Activated CD8-positive, alpha-beta memory T cell treated with anti-CD3 and anti-CD28 coated beads, Interleukin-2, amount 10 ng/mL, durations not matched to agents 7 days and 5 days (primary cell): ENCODE measurements at regions not wholly inside any gene's neighbourhood (a gene's known extent, or its start where the extent isn't known, plus 50 kb on each side); places are given as distances from the start of the nearest gene placed in this dataset.

Experiments
- ATAC-seq: fragments of 150-1000 bp; cut with Tn5 transposase; one replicate; pipeline ENCODE4 v1.10.0; 2021; ENCODE audit warnings: moderate library complexity
- CTCF ChIA-PET: fragments of 350-600 bp; sonication (Branson Sonifier 250); formaldehyde crosslinking; loops from one replicate; lab custom pipeline; 2021; ENCODE audit warnings: antibody characterized with exemption; lab: Charles Lee
- DNase-seq: peaks from one replicate; pipeline ENCODE4 v3.0.0-alpha.2; 2020
- H3K27ac Mint-ChIP-seq: one replicate; pipeline ENCODE4 v1.8.0; 2021; ENCODE audit warnings: mild to moderate bottlenecking, mixed read lengths
- H3K27me3 Mint-ChIP-seq: one replicate; pipeline ENCODE4 v1.8.0; 2021; ENCODE audit warnings: mixed read lengths
- H3K36me3 Mint-ChIP-seq: one replicate; pipeline ENCODE4 v1.8.0; 2021; ENCODE audit warnings: mild to moderate bottlenecking, mixed read lengths
- H3K4me1 Mint-ChIP-seq: one replicate; pipeline ENCODE4 v1.8.0; 2021; ENCODE audit warnings: mixed read lengths
- H3K4me3 Mint-ChIP-seq: one replicate; pipeline ENCODE4 v1.8.0; 2021; ENCODE audit warnings: mild to moderate bottlenecking, moderate library complexity, mixed read lengths
- H3K9me3 Mint-ChIP-seq: one replicate; pipeline ENCODE4 v1.8.0; 2022; ENCODE audit warnings: low read depth, mixed read lengths

- CTCF ChIA-PET: no interaction called here
- no peak for ATAC-seq
Measured at GRCh38 chr13:60727140-60727539, 330.1 kb downstream of the TDRD3 start.

GRCh38 chr13:60721063-60721462 lies 324.0 kb downstream of the TDRD3 start:
- no peak for ATAC-seq
- CTCF ChIA-PET: no interaction called here
- H3K36me3 Mint-ChIP-seq: no peaks in the 10 kb centered on the region
- H3K27ac Mint-ChIP-seq: no peak overlapping the region
- DNase-seq: no peak
- no peaks in the 10 kb centered on the region for H3K4me1 Mint-ChIP-seq
- H3K4me3 Mint-ChIP-seq: no peak overlapping the region
- H3K27me3 Mint-ChIP-seq: no peaks in the 10 kb centered on the region
- H3K9me3 Mint-ChIP-seq: no peaks in the 10 kb centered on the region

More at GRCh38 chr13:60727140-60727539, 330.1 kb downstream of the TDRD3 start:
- DNase-seq: no peak
- no peaks in the 10 kb centered on the region for H3K4me1 Mint-ChIP-seq
- no peaks in the 10 kb centered on the region for H3K9me3 Mint-ChIP-seq
- no peak overlapping the region for H3K4me3 Mint-ChIP-seq
- no peaks in the 10 kb centered on the region for H3K27me3 Mint-ChIP-seq
- H3K27ac Mint-ChIP-seq: no peak overlapping the region
- H3K36me3 Mint-ChIP-seq: no peaks in the 10 kb centered on the region

GRCh38 chr13:60720590-60720989 lies 323.6 kb downstream of the TDRD3 start:
- Mint-ChIP-seq H3K4me3 (no peak overlapping the region), H3K4me1 (no peaks in the 10 kb centered on the region), H3K27me3 (no peaks in the 10 kb centered on the region), H3K36me3 (no peaks in the 10 kb centered on the region), H3K9me3 (no peaks in the 10 kb centered on the region), H3K27ac (no peak overlapping the region)
- DNase-seq: no peak
- CTCF ChIA-PET: no interaction called here
- ATAC-seq: no peak

- no peak for ATAC-seq
- DNase-seq: no peak
- Mint-ChIP-seq H3K9me3 (no peaks in the 10 kb centered on the region), H3K4me1 (no peaks in the 10 kb centered on the region), H3K36me3 (no peaks in the 10 kb centered on the region), H3K27me3 (no peaks in the 10 kb centered on the region), H3K27ac (no peak overlapping the region), H3K4me3 (no peak overlapping the region)
- CTCF ChIA-PET: no interaction called here
Measured at GRCh38 chr13:60716313-60716712, 319.3 kb downstream of the TDRD3 start.

GRCh38 chr13:60707878-60708277 lies 310.9 kb downstream of the TDRD3 start:
- DNase-seq (no peak), ATAC-seq (no peak)
- Mint-ChIP-seq H3K36me3 (no peaks in the 10 kb centered on the region), H3K4me1 (no peaks in the 10 kb centered on the region), H3K9me3 (peaks cover 7% of the 10 kb centered on the region), H3K27me3 (no peaks in the 10 kb centered on the region), H3K4me3 (no peak overlapping the region), H3K27ac (no peak overlapping the region)
- CTCF ChIA-PET: no interaction called here

GRCh38 chr13:60701895-60702294 lies 304.9 kb downstream of the TDRD3 start:
- ATAC-seq (no peak), DNase-seq (no peak)
- no peaks in the 10 kb centered on the region for H3K9me3 Mint-ChIP-seq
- CTCF ChIA-PET: interaction anchor here (0.6 to 0.7 kb wide), 2 partner anchors 8 to 49 kb away, joined by 3 read pairs; no protein-coding TSS in a partner anchor
- no peaks in the 10 kb centered on the region for H3K4me1 Mint-ChIP-seq
- no peaks in the 10 kb centered on the region for H3K36me3 Mint-ChIP-seq
- no peak overlapping the region for H3K4me3 Mint-ChIP-seq
- no peaks in the 10 kb centered on the region for H3K27me3 Mint-ChIP-seq
- no peak overlapping the region for H3K27ac Mint-ChIP-seq

- Mint-ChIP-seq H3K4me1 (no peaks in the 10 kb centered on the region), H3K27ac (no peak overlapping the region), H3K27me3 (no peaks in the 10 kb centered on the region), H3K4me3 (no peak overlapping the region), H3K36me3 (no peaks in the 10 kb centered on the region), H3K9me3 (no peaks in the 10 kb centered on the region)
- CTCF ChIA-PET: no interaction called here
- no peak for DNase-seq
- ATAC-seq: no peak
Measured at GRCh38 chr13:60700994-60701393, 304.0 kb downstream of the TDRD3 start.

- no peak for DNase-seq
- no peaks in the 10 kb centered on the region for H3K4me1 Mint-ChIP-seq
- CTCF ChIA-PET: no interaction called here
- H3K4me3 Mint-ChIP-seq: no peak overlapping the region
- no peak overlapping the region for H3K27ac Mint-ChIP-seq
- no peaks in the 10 kb centered on the region for H3K36me3 Mint-ChIP-seq
- H3K27me3 Mint-ChIP-seq: no peaks in the 10 kb centered on the region
- H3K9me3 Mint-ChIP-seq: no peaks in the 10 kb centered on the region
- no peak for ATAC-seq
Measured at GRCh38 chr13:60699636-60700035, 302.6 kb downstream of the TDRD3 start.

GRCh38 chr13:60696602-60697001 lies 299.6 kb downstream of the TDRD3 start:
- no peak for DNase-seq
- Mint-ChIP-seq H3K36me3 (no peaks in the 10 kb centered on the region), H3K4me1 (no peaks in the 10 kb centered on the region), H3K4me3 (no peak overlapping the region), H3K27me3 (no peaks in the 10 kb centered on the region), H3K27ac (no peak overlapping the region), H3K9me3 (no peaks in the 10 kb centered on the region)
- CTCF ChIA-PET: no interaction called here
- ATAC-seq: no peak

- Mint-ChIP-seq H3K9me3 (no peaks in the 10 kb centered on the region), H3K27me3 (no peaks in the 10 kb centered on the region), H3K4me3 (no peak overlapping the region), H3K36me3 (no peaks in the 10 kb centered on the region), H3K27ac (no peak overlapping the region), H3K4me1 (no peaks in the 10 kb centered on the region)
- ATAC-seq: no peak
- DNase-seq: no peak
- CTCF ChIA-PET: no interaction called here
Measured at GRCh38 chr13:60691268-60691667, 294.2 kb downstream of the TDRD3 start.

GRCh38 chr13:60690604-60691003 lies 293.6 kb downstream of the TDRD3 start:
- CTCF ChIA-PET: no interaction called here
- H3K4me3 Mint-ChIP-seq: no peak overlapping the region
- H3K27me3 Mint-ChIP-seq: no peaks in the 10 kb centered on the region
- no peaks in the 10 kb centered on the region for H3K36me3 Mint-ChIP-seq
- H3K27ac Mint-ChIP-seq: no peak overlapping the region
- no peaks in the 10 kb centered on the region for H3K4me1 Mint-ChIP-seq
- DNase-seq (no peak), ATAC-seq (no peak)
- no peaks in the 10 kb centered on the region for H3K9me3 Mint-ChIP-seq

GRCh38 chr13:60689571-60689970 lies 292.6 kb downstream of the TDRD3 start:
- CTCF ChIA-PET: no interaction called here
- Mint-ChIP-seq H3K27me3 (no peaks in the 10 kb centered on the region), H3K9me3 (no peaks in the 10 kb centered on the region), H3K4me1 (no peaks in the 10 kb centered on the region), H3K27ac (no peak overlapping the region), H3K36me3 (no peaks in the 10 kb centered on the region), H3K4me3 (no peak overlapping the region)
- no peak for DNase-seq
- peak; percentile 12 for ATAC-seq

- CTCF ChIA-PET: no interaction called here
Measured at GRCh38 chr13:60689076-60689475, 292.1 kb downstream of the TDRD3 start.

GRCh38 chr13:60679928-60680694 lies 283.1 kb downstream of the TDRD3 start:
- H3K36me3 Mint-ChIP-seq: no peaks in the 10 kb centered on the region
- ATAC-seq: no peak
- CTCF ChIA-PET: no interaction called here

More at GRCh38 chr13:60689076-60689475, 292.1 kb downstream of the TDRD3 start:
- H3K4me3 Mint-ChIP-seq: no peak overlapping the region
- H3K36me3 Mint-ChIP-seq: no peaks in the 10 kb centered on the region
- no peaks in the 10 kb centered on the region for H3K9me3 Mint-ChIP-seq
- no peaks in the 10 kb centered on the region for H3K4me1 Mint-ChIP-seq
- ATAC-seq (no peak), DNase-seq (no peak)
- no peak overlapping the region for H3K27ac Mint-ChIP-seq
- H3K27me3 Mint-ChIP-seq: no peaks in the 10 kb centered on the region

More at GRCh38 chr13:60679928-60680694, 283.1 kb downstream of the TDRD3 start:
- no peak for DNase-seq
- Mint-ChIP-seq H3K27me3 (no peaks in the 10 kb centered on the region), H3K27ac (no peak overlapping the region), H3K9me3 (no peaks in the 10 kb centered on the region), H3K4me1 (no peaks in the 10 kb centered on the region), H3K4me3 (no peak overlapping the region)
